G401.6 (cell line): ENCODE measurements at regions not wholly inside any gene's neighbourhood (a gene's known extent, or its start where the extent isn't known, plus 50 kb on each side); places are given as distances from the start of the nearest gene placed in this dataset.
A peak's percentile ranks its signal among the peaks of the same experiment; 100 is the strongest.
"Not testable (repeated sequence)": the region's sequence is repeated elsewhere in the genome, so short reads cannot be mapped to it uniquely, and the experiment has no call there.

ENCODE experiments used
- FAIRE-seq: peaks from 2 replicates; lab custom pipeline; 2012; peaks lifted over from hg19 to GRCh38; lab: Jason Lieb, UNC

DNA sequence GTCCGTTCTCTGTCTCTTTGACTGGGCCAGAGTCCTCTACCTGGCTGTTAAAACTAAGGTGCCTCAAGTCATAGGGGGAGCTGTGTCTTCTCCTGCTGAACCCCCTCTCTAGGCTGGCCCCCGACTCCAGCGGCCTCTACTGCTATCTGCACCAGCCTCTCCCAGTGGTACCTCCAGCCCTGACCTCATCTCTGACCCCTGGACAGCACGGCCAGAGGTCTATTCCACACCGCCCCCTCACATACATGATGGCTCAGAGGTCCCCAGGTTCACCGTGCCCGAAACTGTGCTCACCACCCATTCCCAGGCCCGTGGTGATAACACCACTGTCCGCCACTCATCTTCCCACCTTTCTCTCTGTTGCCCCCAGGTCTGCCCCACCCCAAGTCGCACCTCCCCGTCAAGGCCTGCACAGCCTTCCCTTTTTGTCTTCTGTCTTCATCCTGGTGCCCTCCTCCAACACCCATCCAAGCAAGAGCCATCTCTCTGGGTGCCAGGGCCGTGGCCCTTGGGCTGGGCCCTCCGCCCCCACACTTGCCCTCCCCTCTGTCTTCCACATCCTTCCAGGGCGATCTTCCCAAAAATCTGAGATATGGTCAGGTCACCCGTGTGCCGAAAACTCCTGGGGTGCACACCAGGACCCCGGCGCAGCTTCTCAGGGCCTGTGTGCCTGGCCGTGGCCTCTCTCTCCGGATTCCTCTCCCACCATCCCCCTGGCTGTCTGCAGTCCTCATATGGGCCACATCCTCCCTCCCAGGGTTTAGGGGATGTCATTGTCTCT, 134.4 kb upstream of the ID2 start:
- no peak for FAIRE-seq

DNA sequence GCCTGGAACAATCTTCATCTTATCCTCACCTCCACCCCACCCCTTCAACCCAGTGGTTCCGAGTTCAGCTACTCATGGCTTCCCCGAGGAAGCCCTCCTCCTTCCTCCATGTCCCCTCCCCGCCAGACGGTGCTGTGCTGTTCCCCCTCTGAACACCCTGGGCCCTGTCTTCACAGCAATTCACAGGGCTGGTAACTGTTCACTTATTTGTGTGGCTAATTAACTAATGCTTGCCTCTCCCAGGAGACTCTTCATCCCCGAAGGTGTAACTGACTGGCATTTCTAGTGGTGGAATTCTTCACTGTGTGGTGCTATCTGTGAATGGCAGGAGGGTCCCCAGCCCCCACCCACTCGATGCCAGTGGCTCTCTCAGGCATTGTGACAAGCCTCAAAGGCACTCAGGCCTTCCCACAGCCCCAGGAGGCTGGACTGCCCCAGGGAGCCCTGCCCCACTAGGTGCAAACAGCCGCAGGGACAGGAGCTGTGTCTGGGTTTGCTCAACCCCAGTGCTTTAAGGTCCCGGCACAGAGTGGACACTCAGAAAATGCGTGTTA, 133.7 kb upstream of the ID2 start:
- no peak for FAIRE-seq

DNA sequence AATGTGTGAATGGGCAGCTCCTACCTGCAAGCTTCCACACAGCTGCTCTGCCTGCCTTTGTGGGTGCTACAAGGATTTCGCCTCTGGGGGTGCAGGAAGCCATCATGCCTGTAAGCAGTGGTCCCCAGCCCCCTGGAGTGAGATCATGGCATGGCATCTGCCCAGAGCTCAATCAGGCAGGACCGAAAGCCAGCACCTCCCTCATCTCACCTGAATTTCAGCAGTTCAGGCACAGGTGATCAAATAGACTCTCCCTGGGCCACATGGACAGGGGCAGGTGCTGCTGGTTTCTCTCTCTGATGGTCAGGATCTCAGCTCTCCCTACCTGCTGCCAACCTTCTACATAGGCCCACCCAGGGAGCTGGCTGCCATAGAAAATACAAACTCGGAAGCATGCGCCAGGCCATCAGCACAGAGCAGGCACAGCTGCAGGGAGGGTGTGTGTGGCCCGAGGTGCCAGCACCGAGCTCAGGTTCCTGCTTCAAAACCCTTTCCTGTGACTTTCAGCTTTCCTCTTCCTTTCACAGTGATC, 133.2 kb upstream of the ID2 start:
- FAIRE-seq: no peak

DNA sequence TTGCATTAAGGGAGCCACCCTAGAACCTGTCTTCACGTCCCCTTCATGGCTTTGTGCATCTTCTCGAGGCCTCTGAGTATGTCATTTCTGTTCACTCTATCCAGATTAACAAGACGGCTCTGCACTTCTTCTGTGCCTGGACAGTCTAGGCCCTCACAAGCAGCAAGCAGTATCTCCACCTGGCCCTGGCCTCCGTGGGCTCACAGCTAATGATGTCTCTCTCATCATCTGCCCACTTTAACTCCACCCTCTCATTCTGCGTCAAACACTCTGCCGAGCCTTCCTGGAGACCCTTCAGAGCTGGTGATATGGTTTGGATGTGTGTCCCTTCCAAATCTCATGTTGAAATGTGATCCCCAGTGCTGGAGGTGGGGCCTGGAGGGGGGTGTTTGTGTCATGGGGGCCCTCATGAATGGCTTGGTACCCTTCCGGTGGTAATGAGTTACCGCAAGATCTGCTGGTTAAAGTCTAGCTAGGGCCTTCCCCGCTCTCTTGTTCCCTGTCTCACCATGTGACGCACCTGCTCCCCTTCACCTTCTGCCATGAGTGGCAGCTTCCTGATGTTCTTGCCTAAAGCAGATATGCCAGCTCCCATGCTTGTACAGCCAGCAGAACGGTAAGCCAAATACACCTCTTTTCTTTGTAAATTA, 132.5 kb upstream of the ID2 start:
- no peak for FAIRE-seq

DNA sequence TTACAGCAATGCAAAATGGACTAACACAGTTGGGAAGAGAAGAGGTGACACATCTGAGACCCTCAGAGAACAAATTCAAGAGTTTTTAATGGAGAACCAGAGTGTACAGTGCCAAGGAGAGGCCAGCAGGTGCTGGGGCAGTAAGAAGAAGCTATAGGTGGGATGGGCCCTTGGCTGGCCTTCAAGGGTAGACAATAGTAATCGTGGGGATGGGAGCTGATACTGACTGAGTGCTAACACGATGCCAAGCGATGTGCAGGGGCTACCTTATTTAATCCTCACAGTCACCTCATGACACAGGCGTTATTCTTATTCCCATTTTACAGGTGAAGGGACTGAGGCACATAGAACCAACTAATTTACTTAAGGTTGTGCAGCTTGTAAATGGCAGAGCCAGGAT, 131.9 kb upstream of the ID2 start:
- no peak for FAIRE-seq

DNA sequence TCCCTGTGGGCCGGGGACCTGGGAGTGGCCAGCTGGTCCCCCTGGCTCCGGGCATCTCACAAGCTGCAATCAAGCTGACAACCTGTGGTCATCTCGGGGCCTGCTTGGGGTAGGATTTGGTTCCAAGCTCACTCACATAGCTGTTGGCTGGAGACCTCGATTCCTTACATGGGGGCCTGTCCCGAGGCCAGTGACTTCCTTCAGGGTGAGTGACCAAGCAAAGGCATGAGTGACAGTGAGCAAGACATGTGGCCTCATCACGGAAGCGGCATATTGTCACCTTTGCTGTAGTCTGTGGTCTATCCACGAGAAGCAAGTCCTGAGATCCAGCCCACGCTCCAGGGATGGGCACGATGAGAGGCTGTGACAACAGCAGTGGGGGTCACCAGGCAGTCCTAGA, 131.4 kb upstream of the ID2 start:
- FAIRE-seq: no peak

DNA sequence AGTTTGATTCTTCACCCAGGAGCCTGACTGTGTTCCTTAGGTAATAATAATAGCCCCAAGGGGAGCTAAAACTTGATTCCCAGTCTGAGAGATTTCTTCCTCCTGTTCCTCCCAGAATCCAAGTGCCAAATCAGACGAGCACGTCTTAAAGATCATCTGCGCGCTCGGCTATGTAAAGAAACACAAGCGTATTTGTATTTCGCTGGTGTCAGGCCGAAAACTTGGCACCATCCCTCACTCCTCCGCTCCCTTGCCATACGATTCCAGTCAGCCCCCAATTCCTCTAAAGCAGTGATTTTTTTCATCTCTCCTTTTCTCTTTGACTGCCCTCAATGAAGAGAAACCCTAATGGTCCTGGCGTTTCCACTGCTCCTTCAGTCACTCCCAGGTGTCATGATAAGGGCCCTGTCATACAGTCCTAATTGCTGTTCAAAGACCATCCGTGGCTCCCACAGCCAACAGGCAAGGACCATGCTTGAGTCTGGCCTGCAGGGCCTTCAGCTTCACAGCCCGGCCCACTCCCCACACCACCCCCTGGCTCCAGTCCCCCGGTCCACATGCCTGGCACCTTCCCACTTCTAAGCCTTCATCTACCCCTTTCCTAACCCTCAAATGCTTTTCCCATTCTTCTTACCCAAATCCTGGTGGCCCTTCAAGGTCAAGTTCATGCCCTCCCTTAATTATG, 130.8 kb upstream of the ID2 start:
- FAIRE-seq: no peak

DNA sequence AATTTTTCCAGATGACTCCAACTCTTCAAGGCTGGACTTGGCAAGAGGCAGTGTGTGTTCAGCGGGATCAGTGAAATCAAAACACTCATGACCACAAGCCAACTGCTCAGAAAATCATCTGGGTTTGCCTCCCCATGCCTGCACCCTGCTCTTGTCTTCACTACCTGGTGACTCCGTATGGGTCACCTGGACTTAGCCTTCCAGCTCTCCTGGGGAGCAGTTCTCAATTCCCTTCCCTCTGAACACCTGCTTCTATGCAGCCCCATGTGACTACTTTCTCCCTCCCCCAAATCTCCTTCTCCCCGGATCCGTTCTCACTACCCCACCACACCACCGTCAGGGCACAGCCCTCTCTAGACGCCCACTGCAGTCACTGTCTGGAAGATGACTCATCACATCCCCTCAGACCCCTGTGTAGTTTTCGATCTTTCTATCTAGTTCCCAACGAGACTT, 130.2 kb upstream of the ID2 start:
- no peak for FAIRE-seq

DNA sequence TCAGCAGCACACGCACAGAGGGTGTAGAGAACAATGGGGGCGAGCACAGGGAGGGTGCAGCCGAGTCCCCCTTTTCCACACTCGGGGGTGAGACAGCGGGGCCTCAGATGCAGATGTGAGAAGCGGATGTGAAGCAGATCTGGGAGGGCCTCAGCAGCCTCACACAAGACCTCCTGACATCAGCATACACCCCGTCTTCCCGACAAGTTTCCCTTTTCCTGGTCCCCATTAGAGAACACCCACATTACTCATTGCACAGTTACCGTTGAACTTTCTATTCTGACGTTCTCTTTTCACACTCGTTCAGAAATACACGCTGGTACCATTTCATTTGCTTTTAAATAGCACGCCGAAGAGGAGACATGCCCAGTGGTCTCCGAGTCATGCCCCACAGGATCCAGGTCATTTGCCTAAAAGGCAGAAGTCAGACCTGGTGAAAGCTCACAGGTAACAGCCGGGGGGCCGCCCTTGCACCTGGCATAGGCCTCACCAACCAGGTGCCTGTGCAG, 129.5 kb upstream of the ID2 start:
- no peak for FAIRE-seq

DNA sequence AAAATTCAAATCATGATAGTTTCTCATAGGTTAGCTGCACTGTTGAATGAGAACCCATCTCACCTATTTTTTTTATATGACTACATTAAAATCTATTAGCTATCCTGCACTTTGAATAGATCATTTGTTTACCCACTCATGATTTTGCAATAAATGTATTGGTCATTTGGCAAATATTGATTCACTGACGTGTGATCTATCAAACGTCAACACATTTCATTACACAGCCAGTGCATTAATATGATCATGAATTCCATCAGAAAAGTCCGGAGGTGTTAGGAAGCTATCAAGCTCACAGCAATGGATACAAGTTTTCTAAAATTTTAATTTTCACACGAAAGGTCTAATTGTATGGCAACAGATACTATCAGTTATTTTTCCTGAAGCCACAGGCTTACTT, 128.2 kb upstream of the ID2 start:
- no peak for FAIRE-seq

DNA sequence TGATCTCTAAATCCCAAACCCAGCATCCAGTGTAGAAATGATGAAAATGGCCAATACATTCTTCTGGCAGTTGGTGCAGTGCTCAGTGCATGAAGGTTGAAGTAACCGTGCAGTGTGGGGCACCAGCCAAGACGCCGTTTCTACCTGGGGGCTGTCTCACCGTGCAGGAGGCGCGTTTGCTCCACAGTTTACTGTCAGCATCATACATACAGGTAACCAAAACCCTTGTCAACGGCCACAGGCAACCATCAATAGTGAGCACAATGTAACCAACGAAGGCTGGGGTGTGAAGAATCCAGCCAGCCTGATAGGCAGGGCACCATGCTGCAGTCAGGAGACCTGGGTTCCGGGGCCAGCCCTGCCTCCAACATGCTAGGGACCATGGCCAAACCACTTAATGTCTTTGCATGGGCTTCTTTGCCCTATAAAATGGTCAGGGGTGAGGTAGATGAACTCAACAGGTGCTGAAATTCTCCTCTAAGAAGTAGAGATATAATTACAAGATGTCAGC, 127.5 kb upstream of the ID2 start:
- FAIRE-seq: no peak

DNA sequence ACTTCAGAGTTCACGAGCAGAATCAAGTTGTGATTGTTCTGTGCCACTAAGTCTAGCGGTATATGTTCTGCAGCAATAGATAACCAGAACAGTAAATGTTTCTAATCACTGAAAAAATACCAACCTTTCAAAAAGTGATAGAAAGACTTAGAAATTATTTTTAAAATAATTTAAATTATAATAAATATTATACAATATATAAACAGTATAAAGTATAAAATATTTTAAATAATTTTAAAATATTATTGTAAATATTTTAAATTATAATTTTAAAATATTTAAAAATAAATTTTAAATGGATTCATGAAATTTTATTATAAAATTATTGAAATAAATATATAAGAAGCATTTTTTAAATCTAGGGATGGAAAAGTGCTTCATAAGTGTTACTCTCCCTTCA, 126.3 kb upstream of the ID2 start:
- FAIRE-seq: peak; percentile 98

DNA sequence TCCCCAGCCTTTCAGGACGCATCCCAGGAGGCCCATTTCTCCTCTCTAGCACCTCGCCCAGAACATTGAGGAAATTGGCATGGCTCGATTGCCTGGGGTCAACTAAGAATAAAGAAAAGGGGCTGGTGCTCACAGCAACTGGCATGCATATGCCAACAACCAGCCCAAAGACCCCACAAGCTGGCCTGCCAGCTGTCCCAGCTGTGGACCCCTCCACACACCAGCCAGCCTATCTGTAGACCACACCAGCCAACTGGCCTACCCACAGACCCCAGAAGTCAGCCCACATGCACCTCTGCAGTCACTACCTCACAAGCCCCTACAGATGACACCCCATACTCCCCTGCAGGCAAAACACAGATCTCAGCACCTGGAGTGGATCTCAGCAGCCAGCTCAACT, 123.8 kb upstream of the ID2 start:
- no peak for FAIRE-seq

DNA sequence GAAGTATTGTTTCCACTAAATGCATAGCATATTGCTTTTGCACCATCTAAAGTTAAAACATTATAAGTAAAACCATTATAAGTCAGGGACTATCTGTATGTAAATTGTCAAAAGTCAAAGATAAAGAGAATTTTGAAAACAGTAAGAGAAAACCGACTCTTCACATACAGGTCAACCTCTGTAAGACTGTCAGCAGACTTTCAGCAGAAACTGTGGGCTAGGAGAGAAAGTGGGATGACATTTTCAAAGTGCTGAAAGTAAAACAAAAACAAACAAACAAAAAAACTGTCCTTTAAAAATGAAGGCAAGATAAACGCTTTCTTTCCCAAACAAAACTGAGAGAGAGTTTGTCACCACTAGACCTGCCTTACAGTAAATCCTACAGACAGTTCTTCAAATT, 122.9 kb upstream of the ID2 start:
- no peak for FAIRE-seq

DNA sequence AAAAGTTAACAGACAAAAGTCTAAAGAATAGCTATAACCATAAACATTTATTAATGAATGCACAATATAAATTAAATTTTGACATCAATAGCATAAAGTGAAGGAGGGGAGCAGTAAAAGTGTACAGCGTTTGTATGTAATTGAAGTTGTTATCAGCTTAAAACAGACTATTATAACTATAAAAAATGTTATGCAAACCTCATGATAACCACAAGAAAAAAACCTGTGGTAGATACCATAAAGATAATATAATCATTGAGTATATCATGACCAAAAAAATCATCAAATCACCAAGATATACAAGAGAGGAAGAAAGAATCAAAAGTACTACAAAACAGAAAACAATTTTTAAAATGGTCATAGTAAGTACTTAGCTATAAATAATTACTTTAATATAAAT, 122.1 kb upstream of the ID2 start:
- no peak for FAIRE-seq

DNA sequence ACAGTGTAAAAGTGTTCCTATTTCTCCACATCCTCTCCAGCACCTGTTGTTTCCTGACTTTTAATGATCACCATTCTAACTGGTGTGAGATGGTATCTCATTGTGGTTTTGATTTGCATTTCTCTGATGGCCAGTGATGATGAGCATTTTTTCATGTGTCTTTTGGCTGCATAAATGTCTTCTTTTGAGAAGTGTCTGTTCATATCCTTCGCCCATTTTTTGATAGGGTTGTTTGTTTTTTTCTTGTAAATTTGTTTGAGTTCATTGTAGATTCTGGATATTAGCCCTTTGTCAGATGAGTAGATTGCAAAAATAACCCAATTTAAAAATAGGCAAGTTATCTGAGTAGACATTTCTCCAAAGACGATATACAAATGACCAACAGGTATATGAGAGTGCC, 120.2 kb upstream of the ID2 start:
- not testable (repeated sequence) for FAIRE-seq

DNA sequence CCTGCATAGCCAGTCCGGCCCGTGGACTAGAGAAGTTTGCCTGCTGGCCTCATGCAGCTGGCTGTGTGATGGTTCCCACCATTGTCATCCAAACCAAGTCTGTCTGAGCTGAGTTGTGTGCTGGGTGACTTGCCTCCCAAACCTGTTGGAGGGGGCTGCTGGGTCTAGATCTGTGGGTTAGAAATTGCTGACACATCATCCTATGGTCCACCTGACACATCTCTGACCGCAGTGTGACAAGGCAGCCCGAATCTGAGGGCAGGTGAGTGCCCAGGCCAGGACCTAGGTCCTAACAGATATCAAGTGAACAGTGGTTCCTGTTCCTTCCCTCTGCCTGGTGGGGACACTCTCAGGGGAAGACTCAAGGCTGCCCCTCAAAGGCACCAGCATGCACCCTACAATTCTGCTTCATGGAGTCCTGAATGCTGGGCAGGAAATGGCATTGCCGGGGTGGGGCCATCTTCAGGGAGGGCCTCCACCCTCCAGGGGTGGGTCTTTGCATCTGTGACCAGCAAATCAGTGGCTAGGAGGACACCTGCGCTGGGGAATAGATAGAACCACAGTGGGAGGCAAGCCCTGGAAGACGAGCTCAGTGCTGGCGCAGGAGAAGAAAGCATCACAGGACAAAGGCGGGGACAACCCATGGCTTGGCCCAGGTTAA, 117.9 kb upstream of the ID2 start:
- FAIRE-seq: no peak

DNA sequence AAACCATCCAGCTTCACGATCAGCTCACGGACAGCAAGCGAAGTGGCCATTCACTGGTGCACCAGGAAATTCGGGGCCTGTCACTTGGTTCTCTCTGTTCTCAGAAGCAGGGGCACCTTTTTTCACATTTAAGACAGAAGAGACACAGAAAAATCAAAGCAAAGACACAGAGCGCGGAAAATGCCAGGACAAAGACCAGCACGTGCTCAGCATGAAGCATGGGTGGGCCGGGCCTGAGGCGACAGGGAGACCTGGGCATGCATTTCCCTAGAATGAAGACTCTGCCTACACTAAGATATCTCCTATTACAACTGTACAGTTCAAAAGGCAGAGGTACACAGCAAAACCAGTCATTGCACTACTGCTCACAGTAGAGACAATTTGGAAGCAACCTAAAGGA, 117.4 kb upstream of the ID2 start:
- no peak for FAIRE-seq

DNA sequence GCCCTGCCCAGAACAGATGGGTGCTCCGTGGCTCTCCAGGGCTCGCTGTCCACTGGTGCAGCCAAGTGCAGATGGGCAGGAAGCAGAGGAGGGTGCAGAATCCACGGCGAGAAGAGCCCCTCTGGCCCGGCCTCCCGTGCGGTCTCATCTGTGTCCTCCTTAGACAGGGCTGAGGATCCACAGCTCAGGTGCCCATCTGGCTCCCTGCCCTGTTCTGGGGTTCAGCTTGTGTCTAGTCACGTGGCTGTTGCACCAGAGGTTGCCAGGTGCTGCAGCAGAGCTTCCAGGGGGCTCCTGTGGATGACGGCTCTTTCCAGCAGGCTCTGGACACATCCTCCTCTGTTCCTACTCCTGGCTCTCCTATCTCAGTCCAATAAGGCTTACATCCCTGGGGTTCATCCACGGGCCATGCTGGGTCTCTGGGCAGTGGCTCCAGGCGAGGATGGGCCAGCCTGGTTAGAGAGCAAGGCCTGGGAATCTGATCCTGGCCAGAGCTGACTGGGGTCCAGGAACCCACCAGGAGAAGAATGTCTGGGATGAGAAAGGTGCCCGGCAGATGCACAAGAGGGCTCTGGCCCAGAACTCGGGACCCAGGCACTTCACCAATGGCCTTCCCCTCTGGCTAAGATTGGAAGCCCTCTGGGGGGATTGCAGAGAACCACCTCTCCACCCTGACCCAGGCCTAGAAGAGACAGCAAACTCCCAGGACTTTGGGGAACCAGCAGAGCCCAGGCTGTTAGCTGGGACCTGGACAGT, 116.3 kb upstream of the ID2 start:
- FAIRE-seq: no peak

DNA sequence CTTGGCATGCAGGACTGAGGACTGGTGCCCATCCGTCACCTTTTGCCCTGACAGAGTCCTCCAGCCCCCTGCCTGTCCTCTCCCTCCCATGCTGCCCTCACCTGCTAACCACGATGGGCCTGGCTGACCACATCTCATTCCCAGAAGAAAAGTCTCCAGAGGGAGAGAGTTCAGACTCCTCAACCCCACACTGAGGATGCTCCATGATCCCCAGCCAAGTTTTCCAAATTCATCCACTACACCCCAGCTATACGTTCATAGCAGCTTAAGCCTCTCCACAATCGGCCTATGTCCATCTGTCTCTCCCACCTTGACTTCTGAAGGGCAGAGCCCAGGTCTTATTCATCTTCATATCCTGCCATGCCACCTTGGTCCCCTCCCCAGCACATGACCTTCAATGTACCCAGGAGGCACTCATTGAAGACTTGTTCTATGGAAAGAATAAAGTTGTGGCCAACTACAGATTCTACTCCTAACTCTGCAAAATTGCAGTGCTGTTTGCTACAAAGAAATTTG, 115.6 kb upstream of the ID2 start:
- no peak for FAIRE-seq
